Memory B cell (primary cell): ENCODE measurements at regions not wholly inside any gene's neighbourhood (a gene's known extent, or its start where the extent isn't known, plus 50 kb on each side); places are given as distances from the start of the nearest gene placed in this dataset.

Experiments
- ATAC-seq: fragments of 150-1000 bp; cut with Tn5 transposase; 2 replicates; pipeline ENCODE4 v1.10.0; 2021; ENCODE audit warnings: low read depth, mild to moderate bottlenecking, moderate library complexity
- DNase-seq, 2 donors: peaks; one replicate each; pipeline ENCODE4 v3.0.0; 2022; ENCODE audit warnings: low spot score in 2 of 2
- H3K27ac Mint-ChIP-seq: one replicate; pipeline ENCODE4 v1.8.0; 2022; ENCODE audit warnings: mild to moderate bottlenecking, moderate library complexity, mixed read lengths
- H3K27me3 Mint-ChIP-seq: one replicate; pipeline ENCODE4 v1.8.0; 2022; ENCODE audit warnings: mixed read lengths
- H3K36me3 Mint-ChIP-seq: one replicate; pipeline ENCODE4 v1.8.0; 2022; ENCODE audit warnings: mild to moderate bottlenecking, mixed read lengths
- H3K4me1 Mint-ChIP-seq: one replicate; pipeline ENCODE4 v1.8.0; 2022; ENCODE audit warnings: mixed read lengths
- H3K4me3 Mint-ChIP-seq: one replicate; pipeline ENCODE4 v1.8.0; 2022; ENCODE audit warnings: mild to moderate bottlenecking, moderate library complexity, mixed read lengths
- H3K9me3 Mint-ChIP-seq: one replicate; pipeline ENCODE4 v1.8.0; 2022; ENCODE audit warnings: mixed read lengths

- DNase-seq (no peak), ATAC-seq (no peak)
- no peaks in the 10 kb centered on the region for H3K27me3 Mint-ChIP-seq
- no peak overlapping the region for H3K4me3 Mint-ChIP-seq
- H3K36me3 Mint-ChIP-seq, result no peaks in the 10 kb centered on the region
- no peaks in the 10 kb centered on the region for H3K4me1 Mint-ChIP-seq
- no peak overlapping the region for H3K27ac Mint-ChIP-seq
- peaks cover 2% of the 10 kb centered on the region for H3K9me3 Mint-ChIP-seq
Measured at GRCh38 chr13:88895261-88895941, 1224.2 kb downstream of the SLITRK5 start.

- Mint-ChIP-seq H3K27ac (no peak overlapping the region), H3K4me3 (no peak overlapping the region), H3K27me3 (no peaks in the 10 kb centered on the region), H3K9me3 (peaks cover 2% of the 10 kb centered on the region), H3K4me1 (no peaks in the 10 kb centered on the region), H3K36me3 (no peaks in the 10 kb centered on the region)
- DNase-seq, result no peak
- no peak for ATAC-seq
Measured at GRCh38 chr13:88896466-88896865, 1225.3 kb downstream of the SLITRK5 start.

GRCh38 chr13:88908961-88909441, 1237.8 kb downstream of the SLITRK5 start:
- no peaks in the 10 kb centered on the region for H3K27me3 Mint-ChIP-seq
- DNase-seq, result no peak

GRCh38 chr13:88919970-88920628, 1248.9 kb downstream of the SLITRK5 start:
- ATAC-seq (no peak), DNase-seq (no peak)
- Mint-ChIP-seq H3K27ac (no peak overlapping the region), H3K4me1 (no peaks in the 10 kb centered on the region), H3K4me3 (no peak overlapping the region), H3K9me3 (peaks cover 4% of the 10 kb centered on the region), H3K36me3 (no peaks in the 10 kb centered on the region), H3K27me3 (no peaks in the 10 kb centered on the region)

More at GRCh38 chr13:88908961-88909441, 1237.8 kb downstream of the SLITRK5 start:
- peaks cover 5% of the 10 kb centered on the region for H3K9me3 Mint-ChIP-seq
- ATAC-seq, result no peak
- H3K27ac Mint-ChIP-seq, result no peak overlapping the region
- no peak overlapping the region for H3K4me3 Mint-ChIP-seq
- H3K36me3 Mint-ChIP-seq, result no peaks in the 10 kb centered on the region
- no peaks in the 10 kb centered on the region for H3K4me1 Mint-ChIP-seq

GRCh38 chr13:88925954-88926353, 1254.8 kb downstream of the SLITRK5 start:
- H3K27ac Mint-ChIP-seq, result no peak overlapping the region
- no peaks in the 10 kb centered on the region for H3K36me3 Mint-ChIP-seq
- ATAC-seq (no peak), DNase-seq (no peak)
- no peak overlapping the region for H3K4me3 Mint-ChIP-seq
- H3K9me3 Mint-ChIP-seq, result peaks cover 2% of the 10 kb centered on the region
- H3K4me1 Mint-ChIP-seq, result no peaks in the 10 kb centered on the region
- H3K27me3 Mint-ChIP-seq, result no peaks in the 10 kb centered on the region

GRCh38 chr13:88926890-88927502, 1255.8 kb downstream of the SLITRK5 start:
- no peak overlapping the region for H3K27ac Mint-ChIP-seq
- no peaks in the 10 kb centered on the region for H3K36me3 Mint-ChIP-seq
- ATAC-seq (no peak), DNase-seq (no peak)
- no peaks in the 10 kb centered on the region for H3K4me1 Mint-ChIP-seq
- H3K27me3 Mint-ChIP-seq, result no peaks in the 10 kb centered on the region
- H3K4me3 Mint-ChIP-seq, result no peak overlapping the region
- peaks cover 2% of the 10 kb centered on the region for H3K9me3 Mint-ChIP-seq

- Mint-ChIP-seq H3K27ac (no peak overlapping the region), H3K4me3 (no peak overlapping the region), H3K27me3 (no peaks in the 10 kb centered on the region), H3K36me3 (no peaks in the 10 kb centered on the region), H3K4me1 (no peaks in the 10 kb centered on the region), H3K9me3 (peaks cover 6% of the 10 kb centered on the region)
- ATAC-seq (no peak), DNase-seq (no peak)
Measured at GRCh38 chr13:88932950-88933349, 1261.8 kb downstream of the SLITRK5 start.

- DNase-seq (no peak), ATAC-seq (no peak)
- Mint-ChIP-seq H3K4me3 (no peak overlapping the region), H3K27ac (no peak overlapping the region), H3K9me3 (peaks cover 6% of the 10 kb centered on the region), H3K36me3 (no peaks in the 10 kb centered on the region), H3K4me1 (no peaks in the 10 kb centered on the region), H3K27me3 (no peaks in the 10 kb centered on the region)
Measured at GRCh38 chr13:88937384-88937783, 1266.2 kb downstream of the SLITRK5 start.

GRCh38 chr13:88945793-88946192, 1274.6 kb downstream of the SLITRK5 start:
- Mint-ChIP-seq H3K36me3 (no peaks in the 10 kb centered on the region), H3K27ac (no peak overlapping the region), H3K4me1 (no peaks in the 10 kb centered on the region), H3K27me3 (no peaks in the 10 kb centered on the region), H3K4me3 (no peak overlapping the region), H3K9me3 (peaks cover 6% of the 10 kb centered on the region)
- DNase-seq, result no peak
- no peak for ATAC-seq

GRCh38 chr13:88948501-88948900, 1277.3 kb downstream of the SLITRK5 start:
- DNase-seq (no peak), ATAC-seq (no peak)
- Mint-ChIP-seq H3K36me3 (no peaks in the 10 kb centered on the region), H3K27ac (no peak overlapping the region), H3K4me1 (no peaks in the 10 kb centered on the region), H3K9me3 (peaks cover 3% of the 10 kb centered on the region), H3K4me3 (no peak overlapping the region), H3K27me3 (no peaks in the 10 kb centered on the region)

GRCh38 chr13:88958821-88959220, 1287.7 kb downstream of the SLITRK5 start:
- DNase-seq, result no peak
- no peak for ATAC-seq
- no peaks in the 10 kb centered on the region for H3K4me1 Mint-ChIP-seq

GRCh38 chr13:88976466-88976865, 1305.3 kb downstream of the SLITRK5 start:
- DNase-seq, result no peak
- H3K9me3 Mint-ChIP-seq, result peaks cover 6% of the 10 kb centered on the region
- H3K4me1 Mint-ChIP-seq, result no peaks in the 10 kb centered on the region
- no peak overlapping the region for H3K27ac Mint-ChIP-seq
- no peak overlapping the region for H3K4me3 Mint-ChIP-seq
- no peaks in the 10 kb centered on the region for H3K27me3 Mint-ChIP-seq
- ATAC-seq, result no peak
- no peaks in the 10 kb centered on the region for H3K36me3 Mint-ChIP-seq

More at GRCh38 chr13:88958821-88959220, 1287.7 kb downstream of the SLITRK5 start:
- H3K27me3 Mint-ChIP-seq, result no peaks in the 10 kb centered on the region
- no peak overlapping the region for H3K27ac Mint-ChIP-seq
- H3K9me3 Mint-ChIP-seq, result peaks cover 5% of the 10 kb centered on the region
- no peaks in the 10 kb centered on the region for H3K36me3 Mint-ChIP-seq
- H3K4me3 Mint-ChIP-seq, result no peak overlapping the region

- Mint-ChIP-seq H3K27me3 (no peaks in the 10 kb centered on the region), H3K36me3 (no peaks in the 10 kb centered on the region), H3K4me3 (no peak overlapping the region), H3K9me3 (peaks cover 6% of the 10 kb centered on the region), H3K4me1 (no peaks in the 10 kb centered on the region), H3K27ac (no peak overlapping the region)
- DNase-seq, result no peak
- no peak for ATAC-seq
Measured at GRCh38 chr13:88978607-88979006, 1307.4 kb downstream of the SLITRK5 start.

- DNase-seq (no peak), ATAC-seq (no peak)
- peaks cover 6% of the 10 kb centered on the region for H3K9me3 Mint-ChIP-seq
- H3K36me3 Mint-ChIP-seq, result no peaks in the 10 kb centered on the region
- H3K27ac Mint-ChIP-seq, result no peak overlapping the region
- H3K27me3 Mint-ChIP-seq, result no peaks in the 10 kb centered on the region
- H3K4me1 Mint-ChIP-seq, result no peaks in the 10 kb centered on the region
- H3K4me3 Mint-ChIP-seq, result no peak overlapping the region
Measured at GRCh38 chr13:88979465-88980175, 1308.4 kb downstream of the SLITRK5 start.
